IPS-18a (cell line): ENCODE measurements at regions not wholly inside any gene's neighbourhood (a gene's known extent, or its start where the extent isn't known, plus 50 kb on each side); places are given as distances from the start of the nearest gene placed in this dataset.

Experiments
- H3K27ac ChIP-seq: one replicate; pipeline ENCODE4 v1.5.1; 2013; ENCODE audit warnings: low read length
- H3K27me3 ChIP-seq: one replicate; pipeline ENCODE4 v1.6.1; 2013; ENCODE audit warnings: mild to moderate bottlenecking, low read length; ENCODE audit not compliant: control insufficient read depth, insufficient read depth
- H3K36me3 ChIP-seq: one replicate; pipeline ENCODE4 v1.6.1; 2013; ENCODE audit warnings: low read depth, low read length; ENCODE audit not compliant: control insufficient read depth
- H3K4me1 ChIP-seq: one replicate; pipeline ENCODE4 v1.6.1; 2013; ENCODE audit warnings: low read depth, low read length; ENCODE audit not compliant: control insufficient read depth
- H3K4me3 ChIP-seq: one replicate; pipeline ENCODE4 v1.5.1; 2013; ENCODE audit warnings: low read length
- H3K9ac ChIP-seq: one replicate; pipeline ENCODE4 v1.6.1; 2013; ENCODE audit warnings: mild to moderate bottlenecking, low read length, moderate library complexity
- H3K9me3 ChIP-seq: one replicate; pipeline ENCODE4 v1.6.1; 2013; ENCODE audit warnings: low read depth, low read length; ENCODE audit not compliant: control insufficient read depth

DNA sequence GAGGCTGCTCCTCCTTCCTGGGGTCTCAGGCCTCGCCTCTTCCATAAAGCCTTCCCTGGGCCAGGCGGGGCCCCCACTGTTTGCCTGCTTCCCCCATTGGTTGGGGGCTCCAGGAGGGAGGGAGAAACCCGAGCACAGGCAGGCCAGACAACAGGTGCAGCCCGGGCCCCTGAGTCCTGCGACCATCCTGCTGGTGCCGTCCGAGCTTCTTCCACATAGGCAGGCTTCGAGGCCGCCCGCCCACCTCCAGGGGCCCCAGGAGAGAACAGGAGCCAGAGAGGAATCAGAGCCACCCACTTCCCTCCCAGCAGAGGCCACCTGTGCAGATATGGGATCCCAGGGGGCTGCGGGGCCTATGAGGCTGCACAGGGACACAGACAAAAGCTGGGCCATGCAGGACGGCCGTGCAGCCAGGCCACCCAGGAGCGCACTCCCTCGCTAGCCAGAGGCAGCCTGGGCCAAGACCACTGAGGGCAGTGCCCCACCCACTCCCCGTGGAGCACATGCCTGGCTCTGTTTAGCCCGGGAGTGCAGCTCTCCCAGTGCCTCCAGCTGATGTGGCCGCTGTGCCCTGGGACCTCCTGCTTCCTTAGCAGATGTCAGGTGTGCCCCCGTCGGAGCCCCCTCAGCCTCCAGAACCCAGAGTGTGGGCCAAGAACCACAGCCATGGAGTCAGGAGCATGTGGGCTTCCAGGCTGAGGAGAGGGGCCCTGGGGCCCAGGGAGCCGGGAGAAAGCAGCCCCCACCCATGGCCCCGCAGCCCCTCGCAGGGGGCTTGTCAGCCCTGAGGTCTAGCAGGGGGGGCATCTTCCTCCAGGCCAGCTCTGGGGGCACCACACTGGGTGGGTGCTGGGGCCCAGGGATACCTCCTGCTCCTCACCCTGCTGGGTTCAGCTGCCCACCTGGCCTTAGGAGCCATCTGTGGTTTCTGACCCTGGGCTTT lies 59.9 kb upstream of the INPP5A start:
- H3K9ac ChIP-seq: no peak overlapping the region
- no peaks in the 10 kb centered on the region for H3K9me3 ChIP-seq
- H3K27ac ChIP-seq: no peak overlapping the region
- no peaks in the 10 kb centered on the region for H3K27me3 ChIP-seq
- no peak overlapping the region for H3K4me3 ChIP-seq
- H3K4me1 ChIP-seq: peaks cover 7% of the 10 kb centered on the region
- no peaks in the 10 kb centered on the region for H3K36me3 ChIP-seq

DNA sequence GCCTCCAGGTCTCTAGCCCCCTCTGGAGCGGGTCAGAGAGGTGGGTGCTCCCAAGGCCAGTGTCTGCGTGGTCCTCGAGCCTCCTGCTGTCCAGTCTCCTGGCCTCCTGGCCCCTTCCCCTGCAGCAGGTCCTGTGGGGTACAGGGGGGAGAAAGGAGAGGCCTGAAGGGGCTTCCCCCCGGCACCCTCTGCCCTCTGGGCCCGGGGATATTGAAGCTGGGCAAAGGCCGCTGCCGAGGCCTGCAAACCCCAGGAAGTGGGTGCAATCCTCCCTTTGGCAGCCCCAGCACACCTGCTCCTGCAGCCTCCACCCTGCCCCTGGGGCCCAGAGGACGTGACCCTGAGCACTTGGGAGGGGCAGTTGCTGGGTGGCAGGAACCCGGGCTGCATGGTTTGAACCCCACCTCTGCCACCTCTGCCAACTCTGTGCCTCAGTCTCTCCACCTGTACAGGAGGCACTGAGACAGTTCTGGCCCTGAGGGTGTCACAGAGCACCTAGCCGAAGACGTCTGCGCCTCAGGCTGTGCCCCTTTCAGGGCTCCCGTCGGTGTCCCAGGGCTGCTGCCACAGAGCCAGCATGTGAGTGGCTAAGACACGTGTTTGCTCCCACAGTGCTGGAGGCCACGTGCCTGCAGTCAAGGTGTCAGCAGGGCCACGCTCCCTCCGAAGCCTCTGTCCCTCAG lies 59.1 kb upstream of the INPP5A start:
- H3K4me1 ChIP-seq: peaks cover 7% of the 10 kb centered on the region
- no peak overlapping the region for H3K27ac ChIP-seq
- H3K9me3 ChIP-seq: no peaks in the 10 kb centered on the region
- H3K27me3 ChIP-seq: no peaks in the 10 kb centered on the region
- H3K36me3 ChIP-seq: no peaks in the 10 kb centered on the region
- no peak overlapping the region for H3K4me3 ChIP-seq
- no peak overlapping the region for H3K9ac ChIP-seq

DNA sequence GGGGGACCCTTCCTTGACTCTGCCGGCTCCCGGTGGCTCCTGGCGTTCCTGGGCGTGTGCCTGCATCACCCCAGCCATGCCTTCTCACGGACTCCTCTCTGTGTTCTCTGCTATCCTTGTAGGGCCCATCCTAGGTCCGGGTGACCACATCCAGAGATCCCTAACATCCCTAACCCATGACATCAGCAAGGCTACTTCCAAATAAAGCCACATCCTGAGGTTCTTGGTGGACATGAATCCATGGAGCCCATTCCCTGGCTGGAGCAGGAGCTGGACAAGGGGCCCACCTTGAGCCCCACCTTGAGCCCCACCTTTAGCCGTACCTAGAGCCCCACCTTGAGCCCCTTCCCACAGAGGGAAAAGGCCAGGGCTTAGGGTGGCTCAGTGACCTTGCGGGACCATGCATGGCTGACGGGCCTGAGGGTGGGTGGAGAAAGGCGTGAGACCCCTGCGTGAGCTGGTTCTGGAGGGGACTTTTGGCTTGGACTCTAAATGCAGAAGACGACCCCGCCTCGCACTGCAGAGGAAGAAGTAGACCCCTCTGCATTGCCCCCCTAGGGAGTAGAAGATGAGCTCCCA lies 58.5 kb upstream of the INPP5A start:
- Histone ChIP-seq H3K9me3 (no peaks in the 10 kb centered on the region), H3K4me3 (no peak overlapping the region), H3K36me3 (no peaks in the 10 kb centered on the region), H3K4me1 (peaks cover 7% of the 10 kb centered on the region), H3K27ac (no peak overlapping the region), H3K9ac (no peak overlapping the region), H3K27me3 (no peaks in the 10 kb centered on the region)

- H3K36me3 ChIP-seq: no peaks in the 10 kb centered on the region
- H3K9ac ChIP-seq: no peak overlapping the region
- H3K27me3 ChIP-seq: no peaks in the 10 kb centered on the region
- H3K9me3 ChIP-seq: no peaks in the 10 kb centered on the region
- no peak overlapping the region for H3K4me3 ChIP-seq
- H3K27ac ChIP-seq: no peak overlapping the region
- peaks cover 7% of the 10 kb centered on the region for H3K4me1 ChIP-seq
These were observed 57.9 kb upstream of the INPP5A start for GRCh38 chr10:132479603-132480221.

DNA sequence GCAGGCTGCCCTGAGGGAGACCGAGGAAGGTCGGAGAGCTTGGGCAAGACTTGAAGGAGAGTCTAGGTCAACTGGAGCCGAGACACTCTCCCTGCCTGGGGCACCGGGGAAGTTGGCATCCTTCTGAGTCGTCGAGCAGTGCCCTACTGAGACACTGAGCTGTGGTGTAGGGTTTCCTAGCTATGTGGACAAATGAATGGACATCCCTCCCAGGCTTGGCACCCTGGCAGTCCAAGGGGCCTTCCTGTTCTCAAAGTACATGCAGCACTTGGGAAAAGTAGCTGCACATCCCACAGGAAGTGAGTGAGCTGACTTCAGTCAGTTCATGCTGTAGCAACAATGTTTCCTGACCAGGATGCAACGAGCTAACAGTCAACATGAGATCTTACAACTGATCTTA lies 57.2 kb upstream of the INPP5A start:
- Histone ChIP-seq H3K9ac (no peak overlapping the region), H3K9me3 (no peaks in the 10 kb centered on the region), H3K4me1 (peaks cover 7% of the 10 kb centered on the region), H3K27ac (no peak overlapping the region), H3K27me3 (no peaks in the 10 kb centered on the region), H3K36me3 (no peaks in the 10 kb centered on the region), H3K4me3 (no peak overlapping the region)

DNA sequence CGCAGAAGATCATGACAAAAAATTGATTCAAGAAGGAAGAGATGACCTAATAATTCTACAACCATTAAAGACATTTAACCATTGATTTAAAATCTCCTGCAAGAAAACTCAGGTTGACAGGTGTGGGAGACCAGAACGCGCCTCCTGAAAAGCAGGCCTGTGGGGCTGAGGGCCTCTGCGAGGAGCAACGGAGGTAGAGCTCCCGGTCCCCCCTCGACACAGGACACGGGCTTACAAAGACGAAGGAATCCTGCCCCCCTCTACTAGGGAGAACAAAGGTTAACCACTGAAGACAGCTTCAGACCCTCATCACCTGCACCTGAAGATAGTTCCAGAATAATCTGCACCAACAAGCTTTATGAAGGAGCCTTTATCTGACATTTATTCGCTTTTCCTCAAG lies 55.9 kb upstream of the INPP5A start:
- Histone ChIP-seq H3K27ac (no peak overlapping the region), H3K4me1 (peaks cover 7% of the 10 kb centered on the region), H3K9ac (no peak overlapping the region), H3K4me3 (no peak overlapping the region), H3K36me3 (no peaks in the 10 kb centered on the region), H3K27me3 (no peaks in the 10 kb centered on the region), H3K9me3 (no peaks in the 10 kb centered on the region)

DNA sequence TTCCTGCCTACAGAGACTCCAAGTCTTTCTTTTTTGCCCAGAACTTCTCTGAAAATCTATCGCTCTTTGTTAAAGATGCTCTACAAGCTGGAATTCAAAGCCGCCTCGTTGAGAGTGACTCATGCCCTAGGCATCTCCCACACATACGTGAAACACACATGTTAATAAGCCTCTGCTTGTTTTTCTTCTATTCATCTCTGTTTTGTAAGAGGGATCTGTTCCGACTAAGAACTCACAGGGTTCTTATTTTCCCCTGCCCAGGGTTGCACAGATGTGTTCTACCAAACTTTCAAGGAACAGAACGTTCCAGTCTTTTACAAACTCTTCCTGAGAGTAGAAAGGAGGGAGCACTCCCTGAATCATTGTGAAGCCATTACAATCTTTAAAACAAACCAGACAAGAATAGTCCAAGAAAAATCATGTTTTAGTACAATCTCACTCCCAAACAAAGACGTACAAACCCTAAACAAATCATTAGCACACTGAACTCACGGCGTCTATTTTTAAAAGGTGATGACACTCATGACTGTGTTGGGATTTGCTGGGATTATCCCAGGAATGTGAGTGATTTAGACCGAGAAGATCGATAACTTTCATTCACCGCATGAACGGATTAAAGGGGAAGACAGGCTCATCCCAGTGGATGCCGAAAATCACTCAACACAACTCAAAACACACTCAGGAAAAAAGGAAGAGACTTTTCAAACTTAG lies 55.3 kb upstream of the INPP5A start:
- no peak overlapping the region for H3K27ac ChIP-seq
- H3K4me1 ChIP-seq: peaks cover 7% of the 10 kb centered on the region
- H3K27me3 ChIP-seq: no peaks in the 10 kb centered on the region
- no peak overlapping the region for H3K4me3 ChIP-seq
- no peaks in the 10 kb centered on the region for H3K9me3 ChIP-seq
- no peak overlapping the region for H3K9ac ChIP-seq
- H3K36me3 ChIP-seq: no peaks in the 10 kb centered on the region

GRCh38 chr10:132483394-132483793 lies 54.2 kb upstream of the INPP5A start:
- Histone ChIP-seq H3K27ac (no peak overlapping the region), H3K27me3 (no peaks in the 10 kb centered on the region), H3K9me3 (no peaks in the 10 kb centered on the region), H3K9ac (no peak overlapping the region), H3K4me1 (peaks cover 7% of the 10 kb centered on the region), H3K4me3 (no peak overlapping the region), H3K36me3 (no peaks in the 10 kb centered on the region)

DNA sequence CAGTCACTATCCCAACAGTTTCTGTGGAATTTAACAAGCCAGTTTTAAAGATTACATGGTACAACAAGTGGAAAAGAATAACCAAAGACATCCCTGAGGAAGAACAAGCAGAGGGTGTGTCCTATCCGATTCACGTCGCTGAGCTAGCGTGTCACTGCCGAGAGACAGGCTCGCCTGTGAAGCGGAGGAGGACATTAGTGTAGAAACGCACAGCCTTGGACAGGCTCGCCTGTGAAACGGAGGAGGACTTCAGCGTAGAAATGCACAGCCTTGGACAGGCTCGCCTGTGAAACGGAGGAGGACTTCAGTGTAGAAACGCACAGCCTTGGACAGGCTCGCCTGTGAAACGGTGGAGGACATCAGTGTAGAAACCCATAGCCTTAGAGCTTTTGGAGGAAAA lies 52.7 kb upstream of the INPP5A start:
- Histone ChIP-seq H3K9ac (no peak overlapping the region), H3K36me3 (no peaks in the 10 kb centered on the region), H3K27me3 (no peaks in the 10 kb centered on the region), H3K4me1 (peaks cover 7% of the 10 kb centered on the region), H3K9me3 (no peaks in the 10 kb centered on the region), H3K4me3 (no peak overlapping the region), H3K27ac (no peak overlapping the region)

- no peak overlapping the region for H3K9ac ChIP-seq
- H3K27ac ChIP-seq: no peak overlapping the region
- no peaks in the 10 kb centered on the region for H3K36me3 ChIP-seq
- H3K9me3 ChIP-seq: no peaks in the 10 kb centered on the region
- H3K4me1 ChIP-seq: peaks cover 7% of the 10 kb centered on the region
- H3K27me3 ChIP-seq: no peaks in the 10 kb centered on the region
- no peak overlapping the region for H3K4me3 ChIP-seq
These were observed 52.2 kb upstream of the INPP5A start for GRCh38 chr10:132485391-132485790.

DNA sequence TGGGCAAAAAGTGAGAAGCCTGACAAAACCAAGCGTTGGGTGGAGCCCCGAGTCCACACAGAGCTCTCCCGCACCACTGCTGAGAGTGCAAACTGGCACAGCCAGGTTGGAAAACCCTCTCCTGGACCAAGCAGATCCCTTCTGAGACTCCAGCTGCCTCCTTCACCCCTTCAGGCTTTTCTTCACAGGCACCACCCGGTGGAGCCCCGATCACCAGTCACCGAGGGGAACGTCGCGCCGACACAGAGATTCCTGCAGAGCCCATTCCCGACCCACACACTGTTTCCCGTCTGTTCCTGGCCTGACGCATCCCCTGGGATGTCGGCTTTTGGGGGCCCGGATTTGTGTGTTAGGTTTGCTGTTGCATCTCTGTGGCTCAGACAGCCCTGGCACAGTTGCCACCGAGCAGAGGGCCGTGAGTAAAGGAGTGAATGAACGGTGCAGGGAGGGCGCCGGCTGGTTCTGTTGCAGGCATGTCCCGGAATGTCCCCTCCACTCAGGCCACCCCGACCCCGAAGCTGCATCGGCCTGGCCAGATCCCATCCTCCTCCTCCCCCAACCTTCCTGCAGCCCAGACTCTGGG lies 51.0 kb upstream of the INPP5A start:
- Histone ChIP-seq H3K27ac (no peak overlapping the region), H3K36me3 (no peaks in the 10 kb centered on the region), H3K4me1 (peaks cover 4% of the 10 kb centered on the region), H3K9me3 (no peaks in the 10 kb centered on the region), H3K27me3 (no peaks in the 10 kb centered on the region), H3K4me3 (no peak overlapping the region), H3K9ac (no peak overlapping the region)
